ENCODE measurements at regions not wholly inside any gene's neighbourhood (a gene's known extent, or its start where the extent isn't known, plus 50 kb on each side); places are given as distances from the start of the nearest gene placed in this dataset.

DNA sequence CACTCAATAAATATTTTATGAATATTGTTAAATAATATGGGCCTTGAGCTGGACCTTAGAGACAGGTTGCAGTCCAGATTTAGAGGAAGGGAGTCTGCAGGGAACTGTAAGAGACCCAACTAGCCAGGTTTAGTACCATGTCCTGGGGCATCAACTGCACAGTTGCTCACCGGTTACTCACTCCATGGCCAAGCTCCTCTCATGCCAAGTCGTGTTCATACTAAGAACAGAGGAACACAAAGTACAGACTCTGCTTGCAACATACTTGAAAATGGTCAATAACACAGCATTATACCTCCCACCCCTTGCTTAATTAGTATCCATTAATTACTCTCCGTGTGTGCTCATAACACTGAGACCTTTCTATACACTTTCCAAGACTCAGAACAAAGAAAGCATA, 317.6 kb upstream of the PIK3R1 start:
- peak overlapping the region in 1 of 3 experiments; percentile 5 for H3K4me3 ChIP-seq (ENCODE audit: control insufficient read depth in 2 of 3, extremely low read depth in 1 of 3, insufficient read depth in 2 of 3, low read depth in 1 of 3, low read length in 3 of 3)
- TF ChIP-seq, protein P1, sequence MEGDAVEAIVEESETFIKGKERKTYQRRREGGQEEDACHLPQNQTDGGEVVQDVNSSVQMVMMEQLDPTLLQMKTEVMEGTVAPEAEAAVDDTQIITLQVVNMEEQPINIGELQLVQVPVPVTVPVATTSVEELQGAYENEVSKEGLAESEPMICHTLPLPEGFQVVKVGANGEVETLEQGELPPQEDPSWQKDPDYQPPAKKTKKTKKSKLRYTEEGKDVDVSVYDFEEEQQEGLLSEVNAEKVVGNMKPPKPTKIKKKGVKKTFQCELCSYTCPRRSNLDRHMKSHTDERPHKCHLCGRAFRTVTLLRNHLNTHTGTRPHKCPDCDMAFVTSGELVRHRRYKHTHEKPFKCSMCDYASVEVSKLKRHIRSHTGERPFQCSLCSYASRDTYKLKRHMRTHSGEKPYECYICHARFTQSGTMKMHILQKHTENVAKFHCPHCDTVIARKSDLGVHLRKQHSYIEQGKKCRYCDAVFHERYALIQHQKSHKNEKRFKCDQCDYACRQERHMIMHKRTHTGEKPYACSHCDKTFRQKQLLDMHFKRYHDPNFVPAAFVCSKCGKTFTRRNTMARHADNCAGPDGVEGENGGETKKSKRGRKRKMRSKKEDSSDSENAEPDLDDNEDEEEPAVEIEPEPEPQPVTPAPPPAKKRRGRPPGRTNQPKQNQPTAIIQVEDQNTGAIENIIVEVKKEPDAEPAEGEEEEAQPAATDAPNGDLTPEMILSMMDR (optimal IDR thresholded peaks at IDR 0.05 in 1 of 3, IDR thresholded peaks at IDR 0.05 in 1 of 3, conservative IDR thresholded peaks at IDR 0.05 in 1 of 3; ENCODE audit: extremely low read depth in 1 of 3, insufficient read depth in 2 of 3, low read length in 3 of 3) = no peak
- TF ChIP-seq EZH2 (IDR thresholded peaks at IDR 0.05; ENCODE audit: low read length) = no peak
- dilution Hi-C loops (cut with MboI; ENCODE audit: extremely low pct_ligation_motif_present, low sequenced_read_pairs) = no loop called here
- H3K27me3 ChIP-seq (ENCODE audit: control insufficient read depth, extremely low read depth, insufficient read depth, low read length) = no peaks in the 10 kb centered on the region
- H2AFZ ChIP-seq (ENCODE audit: control insufficient read depth, low read length) = no peak overlapping the region
- DNase-seq (ENCODE audit: low read depth, low spot score) = peak; percentile 66
- peak overlapping the region; percentile 47 for H3K4me2 ChIP-seq (ENCODE audit: control insufficient read depth, extremely low read depth, insufficient read depth, low read depth, low read length)
- peak overlapping the region; percentile 59 for H3K27ac ChIP-seq (ENCODE audit: control insufficient read depth, insufficient read depth, low read length)
- H3K79me2 ChIP-seq (ENCODE audit: control insufficient read depth, insufficient read depth, low read length) = no peaks in the 10 kb centered on the region
- peaks cover 20% of the 10 kb centered on the region for H3K4me1 ChIP-seq (ENCODE audit: control insufficient read depth, extremely low read depth, insufficient read depth, low read length)
- H3K9me3 ChIP-seq (ENCODE audit: control insufficient read depth, low read depth, low read length) = peaks cover 4% of the 10 kb centered on the region
- peak; percentile 98 for FAIRE-seq
- no peaks in the 10 kb centered on the region for H4K20me1 ChIP-seq (ENCODE audit: control insufficient read depth, extremely low read depth, insufficient read depth, low read length)
- no peak overlapping the region for H3K9ac ChIP-seq (ENCODE audit: control insufficient read depth, extremely low read depth, insufficient read depth, low read length)
- no peaks in the 10 kb centered on the region for H3K36me3 ChIP-seq (ENCODE audit: control insufficient read depth in 2 of 2, extremely low read depth in 1 of 2, insufficient read depth in 2 of 2, low read length in 2 of 2)
- no peaks in the 10 kb centered on the region for H3K9me1 ChIP-seq (ENCODE audit: control insufficient read depth, extremely low read depth, insufficient read depth, low read length)

DNA sequence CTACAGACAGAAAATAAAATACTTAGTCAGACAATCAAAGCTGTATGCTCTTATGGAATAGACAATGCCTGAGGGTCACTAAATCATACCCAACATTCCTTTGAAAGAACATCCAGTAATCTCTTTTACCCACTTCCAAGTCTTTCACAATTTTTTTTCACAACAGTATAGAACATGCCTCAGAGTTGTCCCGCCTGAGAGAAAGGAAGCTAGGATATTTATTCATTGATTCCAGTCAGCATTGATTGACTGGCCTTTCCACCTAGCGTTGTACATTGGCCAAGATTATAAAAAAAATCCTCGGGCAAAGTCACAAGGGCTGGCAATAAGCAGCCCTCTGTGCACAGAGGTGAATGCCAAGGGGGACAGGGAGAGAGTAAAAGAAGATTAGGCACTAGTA, 318.1 kb upstream of the PIK3R1 start:
- no peaks in the 10 kb centered on the region for H3K36me3 ChIP-seq (ENCODE audit: control insufficient read depth in 2 of 2, extremely low read depth in 1 of 2, insufficient read depth in 2 of 2, low read length in 2 of 2)
- peak; percentile 66 for DNase-seq (ENCODE audit: low read depth, low spot score)
- H3K9me1 ChIP-seq (ENCODE audit: control insufficient read depth, extremely low read depth, insufficient read depth, low read length) = no peaks in the 10 kb centered on the region
- peak overlapping the region; percentile 47 for H3K4me2 ChIP-seq (ENCODE audit: control insufficient read depth, extremely low read depth, insufficient read depth, low read depth, low read length)
- no peaks in the 10 kb centered on the region for H3K27me3 ChIP-seq (ENCODE audit: control insufficient read depth, extremely low read depth, insufficient read depth, low read length)
- FAIRE-seq = no peak
- TF ChIP-seq, protein P1 (optimal IDR thresholded peaks at IDR 0.05 in 1 of 3, IDR thresholded peaks at IDR 0.05 in 1 of 3, conservative IDR thresholded peaks at IDR 0.05 in 1 of 3; ENCODE audit: extremely low read depth in 1 of 3, insufficient read depth in 2 of 3, low read length in 3 of 3) = no peak
- TF ChIP-seq EZH2 (IDR thresholded peaks at IDR 0.05; ENCODE audit: low read length) = no peak
- H3K9ac ChIP-seq (ENCODE audit: control insufficient read depth, extremely low read depth, insufficient read depth, low read length) = no peak overlapping the region
- H2AFZ ChIP-seq (ENCODE audit: control insufficient read depth, low read length) = no peak overlapping the region
- peaks cover 4% of the 10 kb centered on the region for H3K9me3 ChIP-seq (ENCODE audit: control insufficient read depth, low read depth, low read length)
- H4K20me1 ChIP-seq (ENCODE audit: control insufficient read depth, extremely low read depth, insufficient read depth, low read length) = no peaks in the 10 kb centered on the region
- H3K27ac ChIP-seq (ENCODE audit: control insufficient read depth, insufficient read depth, low read length) = peak overlapping the region; percentile 59
- peaks cover 20% of the 10 kb centered on the region for H3K4me1 ChIP-seq (ENCODE audit: control insufficient read depth, extremely low read depth, insufficient read depth, low read length)
- dilution Hi-C loops (cut with MboI; ENCODE audit: extremely low pct_ligation_motif_present, low sequenced_read_pairs) = no loop called here
- H3K79me2 ChIP-seq (ENCODE audit: control insufficient read depth, insufficient read depth, low read length) = no peaks in the 10 kb centered on the region
- peak overlapping the region in 1 of 3 experiments; percentile 5 for H3K4me3 ChIP-seq (ENCODE audit: control insufficient read depth in 2 of 3, extremely low read depth in 1 of 3, insufficient read depth in 2 of 3, low read depth in 1 of 3, low read length in 3 of 3)
